ENCODE measurements at regions not wholly inside any gene's neighbourhood (a gene's known extent, or its start where the extent isn't known, plus 50 kb on each side); places are given as distances from the start of the nearest gene placed in this dataset.

DNA sequence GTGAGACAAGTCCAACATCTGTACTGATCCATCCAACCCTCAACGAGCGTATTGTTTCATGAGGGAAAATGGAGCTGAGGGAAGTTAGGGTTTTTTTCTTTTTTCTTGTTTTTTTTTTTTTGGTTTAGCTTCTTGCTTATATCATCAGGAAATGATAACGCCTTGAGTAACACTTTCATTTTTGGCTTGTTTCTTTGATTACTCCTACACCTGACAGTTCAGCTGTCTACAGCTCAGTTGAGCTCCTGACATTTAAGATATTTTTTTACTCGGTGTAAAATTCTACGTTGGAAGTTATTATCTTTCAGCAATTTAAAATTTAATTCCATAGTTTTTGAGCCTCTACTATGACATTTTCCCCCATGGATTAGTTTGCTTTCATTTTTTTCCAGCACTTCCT is 691.0 kb upstream of the HTR2C start:
- H3K36me3 Mint-ChIP-seq = no peaks in the 10 kb centered on the region
- H3K4me1 Mint-ChIP-seq = no peaks in the 10 kb centered on the region
- H3K4me3 Mint-ChIP-seq = no peak overlapping the region
- H3K9me3 Mint-ChIP-seq (ENCODE audit: low read depth) = no peaks in the 10 kb centered on the region
- H3K27me3 Mint-ChIP-seq = no peaks in the 10 kb centered on the region
- DNase-seq (no peak), ATAC-seq (no peak)
- CTCF ChIA-PET = no interaction called here
- no peak overlapping the region for H3K27ac Mint-ChIP-seq

- ATAC-seq = no peak
- H3K4me1 Mint-ChIP-seq = no peaks in the 10 kb centered on the region
- no peak for DNase-seq
- H3K4me3 Mint-ChIP-seq = no peak overlapping the region
- CTCF ChIA-PET = no interaction called here
- H3K27me3 Mint-ChIP-seq = no peaks in the 10 kb centered on the region
- H3K27ac Mint-ChIP-seq = no peak overlapping the region
- no peaks in the 10 kb centered on the region for H3K9me3 Mint-ChIP-seq (ENCODE audit: low read depth)
- no peaks in the 10 kb centered on the region for H3K36me3 Mint-ChIP-seq
Observed at GRCh38 chrX:113892401-113892800, 691.5 kb upstream of the HTR2C start.

DNA sequence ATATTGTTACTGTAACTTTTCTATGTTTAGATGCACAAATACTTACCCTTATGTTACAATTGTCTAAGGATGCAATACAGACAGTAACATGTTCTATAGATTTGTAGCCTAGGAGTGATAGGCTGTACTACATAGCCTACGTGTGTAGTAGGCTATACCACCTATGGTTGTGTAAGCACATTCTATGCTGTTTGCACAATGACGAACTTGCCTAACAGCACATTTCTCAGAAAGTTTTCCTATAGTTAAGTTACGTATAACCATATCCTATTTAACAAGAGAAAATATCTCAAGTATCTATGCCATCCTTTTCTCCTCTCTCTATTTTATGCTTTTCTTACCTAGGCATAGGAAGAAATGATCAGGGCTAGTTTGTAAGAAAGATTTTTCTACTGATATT is 710.8 kb upstream of the HTR2C start:
- no peak for ATAC-seq
- H3K4me3 Mint-ChIP-seq = no peak overlapping the region
- CTCF ChIA-PET = no interaction called here
- H3K4me1 Mint-ChIP-seq = no peaks in the 10 kb centered on the region
- no peak for DNase-seq
- H3K9me3 Mint-ChIP-seq (ENCODE audit: low read depth) = peaks cover 2% of the 10 kb centered on the region
- H3K36me3 Mint-ChIP-seq = no peaks in the 10 kb centered on the region
- no peaks in the 10 kb centered on the region for H3K27me3 Mint-ChIP-seq
- H3K27ac Mint-ChIP-seq = no peak overlapping the region

DNA sequence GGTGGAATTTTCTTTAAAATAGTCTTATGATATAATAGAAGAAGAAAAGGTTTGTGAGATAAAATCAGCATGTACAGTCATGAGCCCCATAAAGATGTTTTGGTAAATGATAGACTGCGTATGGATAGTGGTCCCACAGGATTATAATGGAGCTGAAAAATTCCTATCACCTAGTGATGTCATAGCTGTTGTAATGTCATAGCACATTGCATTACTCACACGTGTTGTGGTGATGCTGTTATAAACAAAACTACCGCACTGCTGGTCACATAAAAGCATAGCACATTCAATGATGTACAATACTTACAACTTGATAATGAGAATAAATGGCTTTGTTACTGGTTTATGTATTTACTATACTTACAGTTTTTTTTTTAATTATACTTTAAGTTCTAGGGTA is 715.2 kb upstream of the HTR2C start:
- CTCF ChIA-PET = no interaction called here
- no peaks in the 10 kb centered on the region for H3K36me3 Mint-ChIP-seq
- H3K27ac Mint-ChIP-seq = no peak overlapping the region
- H3K9me3 Mint-ChIP-seq (ENCODE audit: low read depth) = no peaks in the 10 kb centered on the region
- H3K27me3 Mint-ChIP-seq = no peaks in the 10 kb centered on the region
- no peak for ATAC-seq
- no peaks in the 10 kb centered on the region for H3K4me1 Mint-ChIP-seq
- DNase-seq = no peak
- H3K4me3 Mint-ChIP-seq = no peak overlapping the region

GRCh38 chrX:113868177-113868576 is 715.7 kb upstream of the HTR2C start:
- H3K36me3 Mint-ChIP-seq = no peaks in the 10 kb centered on the region
- no peak overlapping the region for H3K27ac Mint-ChIP-seq
- H3K27me3 Mint-ChIP-seq = no peaks in the 10 kb centered on the region
- H3K4me1 Mint-ChIP-seq = no peaks in the 10 kb centered on the region
- no peaks in the 10 kb centered on the region for H3K9me3 Mint-ChIP-seq (ENCODE audit: low read depth)
- ATAC-seq = no peak
- DNase-seq = no peak
- CTCF ChIA-PET = no interaction called here
- no peak overlapping the region for H3K4me3 Mint-ChIP-seq

DNA sequence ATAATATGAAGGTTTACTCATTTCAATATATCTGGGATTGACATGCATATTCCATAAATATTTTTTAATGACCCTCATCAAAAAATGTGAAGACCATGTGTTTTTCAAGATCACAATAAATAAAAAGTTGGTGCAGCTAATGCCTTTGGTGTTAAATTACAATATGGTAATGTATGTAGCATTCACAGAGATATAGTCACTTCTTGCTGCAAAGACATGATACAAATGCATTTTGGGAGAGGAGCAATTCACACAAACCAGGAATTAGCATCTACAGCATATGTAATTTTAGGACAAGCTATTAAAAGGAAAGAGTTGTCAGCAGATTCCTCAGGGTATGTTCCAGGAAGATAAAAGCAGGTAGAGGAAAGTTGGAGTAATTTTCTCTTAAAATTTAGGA is 734.5 kb upstream of the HTR2C start:
- no peak for ATAC-seq
- Mint-ChIP-seq H3K4me3 (no peak overlapping the region), H3K27me3 (no peaks in the 10 kb centered on the region), H3K36me3 (no peaks in the 10 kb centered on the region), H3K27ac (no peak overlapping the region), H3K9me3 (ENCODE audit: low read depth) (peaks cover 2% of the 10 kb centered on the region), H3K4me1 (no peaks in the 10 kb centered on the region)
- CTCF ChIA-PET = no interaction called here
- DNase-seq = no peak

GRCh38 chrX:113833096-113834055 is 750.5 kb upstream of the HTR2C start:
- CTCF ChIA-PET = no interaction called here
- H3K4me1 Mint-ChIP-seq = no peaks in the 10 kb centered on the region
- H3K4me3 Mint-ChIP-seq = no peak overlapping the region
- H3K36me3 Mint-ChIP-seq = no peaks in the 10 kb centered on the region
- no peaks in the 10 kb centered on the region for H3K27me3 Mint-ChIP-seq
- ATAC-seq (no peak), DNase-seq (no peak)
- H3K27ac Mint-ChIP-seq = no peak overlapping the region
- H3K9me3 Mint-ChIP-seq (ENCODE audit: low read depth) = no peaks in the 10 kb centered on the region

GRCh38 chrX:113828470-113828869 is 755.4 kb upstream of the HTR2C start:
- ATAC-seq (no peak), DNase-seq (no peak)
- no peaks in the 10 kb centered on the region for H3K9me3 Mint-ChIP-seq (ENCODE audit: low read depth)
- no peaks in the 10 kb centered on the region for H3K27me3 Mint-ChIP-seq
- H3K4me3 Mint-ChIP-seq = no peak overlapping the region
- H3K4me1 Mint-ChIP-seq = no peaks in the 10 kb centered on the region
- H3K36me3 Mint-ChIP-seq = no peaks in the 10 kb centered on the region
- CTCF ChIA-PET = no interaction called here
- H3K27ac Mint-ChIP-seq = no peak overlapping the region

DNA sequence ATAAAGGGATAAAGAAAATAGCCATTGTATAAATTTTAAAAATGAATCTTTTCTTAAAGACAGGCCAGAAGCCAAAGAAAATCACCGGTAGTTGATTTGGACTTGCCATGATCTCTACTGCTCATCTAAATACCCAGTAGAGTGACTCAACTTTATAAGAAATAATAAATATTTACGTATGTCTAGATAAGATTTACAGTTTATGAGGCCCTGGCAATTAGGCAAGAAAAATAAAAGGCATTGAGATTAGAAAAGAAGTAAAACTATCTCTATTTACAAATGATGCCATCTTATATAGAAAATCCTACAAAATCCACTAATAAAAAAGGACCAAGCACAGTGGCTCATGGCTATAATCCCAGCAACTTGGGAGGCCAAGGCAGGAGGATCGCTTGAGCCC is 765.5 kb upstream of the HTR2C start:
- Mint-ChIP-seq H3K9me3 (ENCODE audit: low read depth) (peaks cover 3% of the 10 kb centered on the region), H3K4me3 (no peak overlapping the region), H3K27ac (no peak overlapping the region), H3K27me3 (no peaks in the 10 kb centered on the region), H3K36me3 (no peaks in the 10 kb centered on the region), H3K4me1 (no peaks in the 10 kb centered on the region)
- no peak for DNase-seq
- CTCF ChIA-PET = no interaction called here
- ATAC-seq = no peak

DNA sequence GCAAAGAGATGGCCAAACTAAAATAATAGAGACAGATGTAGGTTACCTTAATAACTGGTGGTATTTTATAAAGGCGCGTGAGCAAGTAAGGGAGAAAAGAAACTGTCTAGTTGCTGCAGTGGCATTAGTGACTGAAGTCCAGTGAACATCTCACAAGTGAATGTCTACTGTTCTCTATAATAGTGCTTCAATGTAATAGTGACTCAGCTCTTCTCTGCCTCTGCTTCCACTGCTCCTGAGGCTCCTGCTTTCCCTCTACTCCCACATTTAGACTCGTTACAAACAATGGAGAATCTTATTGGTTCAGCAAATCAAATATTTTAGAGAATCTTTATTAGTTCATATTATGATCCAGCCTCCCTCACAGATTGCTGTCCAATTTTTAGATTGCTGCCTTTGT is 779.1 kb upstream of the HTR2C start:
- Mint-ChIP-seq H3K4me1 (no peaks in the 10 kb centered on the region), H3K9me3 (ENCODE audit: low read depth) (peaks cover 3% of the 10 kb centered on the region), H3K4me3 (no peak overlapping the region), H3K36me3 (no peaks in the 10 kb centered on the region), H3K27me3 (no peaks in the 10 kb centered on the region), H3K27ac (no peak overlapping the region)
- DNase-seq = no peak
- CTCF ChIA-PET = no interaction called here
- ATAC-seq = no peak

DNA sequence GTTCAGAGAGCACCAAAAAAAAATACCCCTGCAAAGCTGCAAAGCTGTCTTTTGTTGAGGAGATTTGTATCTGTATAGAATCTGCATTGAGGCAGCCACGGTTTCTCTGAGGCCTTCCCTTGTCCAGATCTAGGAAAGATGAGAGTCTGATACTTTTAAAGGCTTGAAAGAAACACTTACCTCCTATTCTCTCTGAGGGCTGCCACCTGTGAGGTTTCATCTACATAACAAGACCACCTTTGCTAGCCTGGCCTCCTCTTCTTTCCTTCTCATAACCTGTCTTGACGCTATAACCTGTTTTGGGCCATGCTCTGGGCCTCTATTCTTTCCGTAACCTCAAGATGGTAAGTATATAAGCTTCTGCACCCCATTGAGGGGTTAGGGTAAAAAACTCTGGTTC is 779.6 kb upstream of the HTR2C start:
- Mint-ChIP-seq H3K27ac (no peak overlapping the region), H3K36me3 (no peaks in the 10 kb centered on the region), H3K27me3 (no peaks in the 10 kb centered on the region), H3K4me1 (no peaks in the 10 kb centered on the region), H3K4me3 (no peak overlapping the region), H3K9me3 (ENCODE audit: low read depth) (peaks cover 3% of the 10 kb centered on the region)
- ATAC-seq = no peak
- CTCF ChIA-PET = no interaction called here
- no peak for DNase-seq

- ATAC-seq (no peak), DNase-seq (no peak)
- CTCF ChIA-PET = no interaction called here
- Mint-ChIP-seq H3K4me3 (no peak overlapping the region), H3K9me3 (ENCODE audit: low read depth) (peaks cover 3% of the 10 kb centered on the region), H3K27me3 (no peaks in the 10 kb centered on the region), H3K36me3 (no peaks in the 10 kb centered on the region), H3K4me1 (no peaks in the 10 kb centered on the region), H3K27ac (no peak overlapping the region)
Observed at GRCh38 chrX:113802837-113803236, 781.0 kb upstream of the HTR2C start.

DNA sequence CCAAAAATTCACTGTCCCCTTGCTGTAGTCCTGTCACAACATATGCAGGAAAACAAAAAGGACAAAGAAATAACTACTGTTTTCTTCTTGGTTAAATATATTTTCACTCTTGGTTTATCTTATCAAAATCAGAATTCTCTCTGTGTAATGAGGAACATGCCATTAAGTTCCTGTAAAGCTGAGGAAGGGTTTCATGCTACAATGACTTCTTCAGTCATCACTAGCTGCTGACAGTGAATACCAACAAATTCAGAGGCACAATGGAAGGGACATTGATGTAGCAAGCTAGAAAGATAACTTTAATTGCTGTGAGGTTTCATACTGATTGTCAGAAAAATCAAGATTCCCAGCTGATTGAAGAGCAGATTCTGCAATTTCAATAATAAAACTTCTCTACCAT is 782.9 kb upstream of the HTR2C start:
- peaks cover 3% of the 10 kb centered on the region for H3K9me3 Mint-ChIP-seq (ENCODE audit: low read depth)
- no peaks in the 10 kb centered on the region for H3K4me1 Mint-ChIP-seq
- DNase-seq (no peak), ATAC-seq (no peak)
- H3K27me3 Mint-ChIP-seq = no peaks in the 10 kb centered on the region
- no peaks in the 10 kb centered on the region for H3K36me3 Mint-ChIP-seq
- CTCF ChIA-PET = no interaction called here
- H3K27ac Mint-ChIP-seq = no peak overlapping the region
- no peak overlapping the region for H3K4me3 Mint-ChIP-seq

GRCh38 chrX:113793563-113793962 is 790.3 kb upstream of the HTR2C start:
- Mint-ChIP-seq H3K4me3 (no peak overlapping the region), H3K9me3 (ENCODE audit: low read depth) (peaks cover 3% of the 10 kb centered on the region), H3K4me1 (no peaks in the 10 kb centered on the region), H3K36me3 (no peaks in the 10 kb centered on the region), H3K27ac (no peak overlapping the region), H3K27me3 (no peaks in the 10 kb centered on the region)
- DNase-seq (no peak), ATAC-seq (no peak)
- CTCF ChIA-PET = no interaction called here

- Mint-ChIP-seq H3K4me3 (no peak overlapping the region), H3K9me3 (ENCODE audit: low read depth) (peaks cover 3% of the 10 kb centered on the region), H3K36me3 (no peaks in the 10 kb centered on the region), H3K27ac (no peak overlapping the region), H3K4me1 (no peaks in the 10 kb centered on the region), H3K27me3 (no peaks in the 10 kb centered on the region)
- CTCF ChIA-PET = no interaction called here
- ATAC-seq (no peak), DNase-seq (no peak)
Observed at GRCh38 chrX:113790987-113791386, 792.9 kb upstream of the HTR2C start.

Data from activated CD8-positive, alpha-beta memory T cell treated with anti-CD3 and anti-CD28 coated beads, Interleukin-2, amount 10 ng/mL, durations not matched to agents 7 days and 5 days (primary cell).